Urinary bladder (tissue), 3 donors: ENCODE measurements at regions not wholly inside any gene's neighbourhood (a gene's known extent, or its start where the extent isn't known, plus 50 kb on each side); places are given as distances from the start of the nearest gene placed in this dataset.

Experiments used
- DNase-seq: peaks from one replicate; pipeline ENCODE4 v3.0.0-alpha.2; 2015; ENCODE audit errors: extremely low spot score
- H3K27ac ChIP-seq: one replicate; pipeline ENCODE4 v1.5.1; 2013; ENCODE audit warnings: low read depth, mild to moderate bottlenecking, moderate library complexity
- H3K36me3 ChIP-seq: one replicate; pipeline ENCODE4 v1.6.1; 2013; ENCODE audit warnings: mild to moderate bottlenecking, moderate library complexity; ENCODE audit not compliant: insufficient read depth
- H3K4me1 ChIP-seq: one replicate; pipeline ENCODE4 v1.6.1; 2013; ENCODE audit warnings: mild to moderate bottlenecking, moderate library complexity; ENCODE audit not compliant: insufficient read depth
- H3K4me3 ChIP-seq: one replicate; pipeline ENCODE4 v1.5.1; 2013; ENCODE audit warnings: low read depth, low read length
- WGBS: extraction: QIAGEN DNeasy Blood & Tissue Kit; methylation state at CpG from one replicate; pipeline ENCODE4 v1.1.7; 2013; 5-methylcytosine and 5-hydroxymethylcytosine counted together
- donor health status: healthy with polysubstance abuse.
- donor health status: healthy.

- no peak for DNase-seq
- WGBS: 75% methylated on average over 4 of the region's 4 CpGs
- H3K4me3 ChIP-seq: no peak overlapping the region
- no peak overlapping the region for H3K27ac ChIP-seq
- H3K36me3 ChIP-seq: no peaks in the 10 kb centered on the region
- H3K4me1 ChIP-seq: no peaks in the 10 kb centered on the region
Observed at GRCh38 chr10:8534891-8535290, 480.4 kb downstream of the GATA3 start.

- H3K36me3 ChIP-seq: no peaks in the 10 kb centered on the region
- H3K4me1 ChIP-seq: no peaks in the 10 kb centered on the region
- DNase-seq: no peak
- H3K4me3 ChIP-seq: no peak overlapping the region
- H3K27ac ChIP-seq: no peak overlapping the region
- WGBS: 83% methylated on average over 3 of the region's 3 CpGs
Observed at GRCh38 chr10:8539056-8539455, 484.6 kb downstream of the GATA3 start.

- 61% methylated on average over 3 of the region's 3 CpGs for WGBS
Observed at GRCh38 chr10:8543361-8544056, 489.0 kb downstream of the GATA3 start.

GRCh38 chr10:8544057-8544380 is 489.5 kb downstream of the GATA3 start:
- no peak overlapping the region for H3K27ac ChIP-seq
- 75% methylated on average over 2 of the region's 2 CpGs for WGBS
- peak; percentile 11 for DNase-seq
- H3K4me1 ChIP-seq: no peaks in the 10 kb centered on the region
- no peaks in the 10 kb centered on the region for H3K36me3 ChIP-seq
- no peak overlapping the region for H3K4me3 ChIP-seq

More at GRCh38 chr10:8543361-8544056, 489.0 kb downstream of the GATA3 start:
- peak; percentile 15 for DNase-seq
- Histone ChIP-seq H3K36me3 (no peaks in the 10 kb centered on the region), H3K27ac (no peak overlapping the region), H3K4me1 (no peaks in the 10 kb centered on the region), H3K4me3 (no peak overlapping the region)

- Histone ChIP-seq H3K27ac (no peak overlapping the region), H3K4me1 (no peaks in the 10 kb centered on the region), H3K36me3 (no peaks in the 10 kb centered on the region), H3K4me3 (no peak overlapping the region)
- DNase-seq: no peak
- 90% methylated on average over 6 of the region's 6 CpGs for WGBS
Observed at GRCh38 chr10:8544500-8544899, 490.0 kb downstream of the GATA3 start.

GRCh38 chr10:8554574-8554973 is 500.1 kb downstream of the GATA3 start:
- H3K4me3 ChIP-seq: no peak overlapping the region
- 27% methylated on average over 4 of the region's 4 CpGs for whole genome bisulfite sequencing

GRCh38 chr10:8556321-8556720 is 501.8 kb downstream of the GATA3 start:
- Histone ChIP-seq H3K36me3 (no peaks in the 10 kb centered on the region), H3K27ac (no peak overlapping the region), H3K4me1 (no peaks in the 10 kb centered on the region), H3K4me3 (no peak overlapping the region)
- DNase-seq: no peak

More at GRCh38 chr10:8554574-8554973, 500.1 kb downstream of the GATA3 start:
- Histone ChIP-seq H3K27ac (no peak overlapping the region), H3K36me3 (no peaks in the 10 kb centered on the region), H3K4me1 (no peaks in the 10 kb centered on the region)
- peak; percentile 28 for DNase-seq

- 88% methylated on average over 7 of the region's 7 CpGs for WGBS
- DNase-seq: no peak
- Histone ChIP-seq H3K27ac (no peak overlapping the region), H3K4me3 (no peak overlapping the region), H3K4me1 (no peaks in the 10 kb centered on the region), H3K36me3 (no peaks in the 10 kb centered on the region)
Observed at GRCh38 chr10:8563478-8563877, 509.0 kb downstream of the GATA3 start.

- Histone ChIP-seq H3K4me3 (no peak overlapping the region), H3K36me3 (no peaks in the 10 kb centered on the region), H3K4me1 (no peaks in the 10 kb centered on the region), H3K27ac (no peak overlapping the region)
- 87% methylated on average over 3 of the region's 3 CpGs for WGBS
- no peak for DNase-seq
Observed at GRCh38 chr10:8566737-8567136, 512.2 kb downstream of the GATA3 start.

GRCh38 chr10:8568401-8568800 is 513.9 kb downstream of the GATA3 start:
- H3K4me3 ChIP-seq: no peak overlapping the region
- DNase-seq: no peak
- 91% methylated on average over 4 of the region's 4 CpGs for WGBS

GRCh38 chr10:8575620-8576019 is 521.1 kb downstream of the GATA3 start:
- Histone ChIP-seq H3K4me3 (no peak overlapping the region), H3K36me3 (no peaks in the 10 kb centered on the region), H3K4me1 (no peaks in the 10 kb centered on the region), H3K27ac (no peak overlapping the region)
- DNase-seq: no peak

More at GRCh38 chr10:8568401-8568800, 513.9 kb downstream of the GATA3 start:
- Histone ChIP-seq H3K27ac (no peak overlapping the region), H3K4me1 (no peaks in the 10 kb centered on the region), H3K36me3 (no peaks in the 10 kb centered on the region)

- Histone ChIP-seq H3K27ac (no peak overlapping the region), H3K4me1 (no peaks in the 10 kb centered on the region), H3K4me3 (no peak overlapping the region), H3K36me3 (no peaks in the 10 kb centered on the region)
- no peak for DNase-seq
- WGBS: 97% methylated on average over 1 of the region's 1 CpG
Observed at GRCh38 chr10:8576281-8576680, 521.8 kb downstream of the GATA3 start.

GRCh38 chr10:8576911-8577310 is 522.4 kb downstream of the GATA3 start:
- Histone ChIP-seq H3K4me3 (no peak overlapping the region), H3K4me1 (no peaks in the 10 kb centered on the region), H3K27ac (no peak overlapping the region), H3K36me3 (no peaks in the 10 kb centered on the region)
- 90% methylated on average over 3 of the region's 3 CpGs for WGBS
- DNase-seq: no peak

GRCh38 chr10:8577686-8578085 is 523.2 kb downstream of the GATA3 start:
- no peak for DNase-seq
- H3K4me3 ChIP-seq: no peak overlapping the region
- no peaks in the 10 kb centered on the region for H3K4me1 ChIP-seq
- H3K27ac ChIP-seq: no peak overlapping the region
- 80% methylated on average over 7 of the region's 7 CpGs for WGBS
- H3K36me3 ChIP-seq: no peaks in the 10 kb centered on the region
